H1 (cell line): ENCODE measurements at regions not wholly inside any gene's neighbourhood (a gene's known extent, or its start where the extent isn't known, plus 50 kb on each side); places are given as distances from the start of the nearest gene placed in this dataset.

ENCODE experiments used
- CREB1 ChIP-seq: IDR thresholded peaks from 2 replicates; pipeline ENCODE4 v1.6.1; 2012; ENCODE audit warnings: inconsistent platforms
- EZH2 ChIP-seq: fragments of 200-600 bp; sonication (generic); IDR thresholded peaks from 2 replicates; pipeline ENCODE4 v1.7.1; 2012; ENCODE audit warnings: low read depth, mild to moderate bottlenecking, moderate library complexity, low read length, inconsistent platforms; ENCODE audit not compliant: severe bottlenecking
- SUZ12 ChIP-seq: fragments of 200-600 bp; sonication (generic); IDR thresholded peaks from 2 replicates; pipeline ENCODE4 v1.6.1; 2012; ENCODE audit warnings: mild to moderate bottlenecking, inconsistent platforms, low read length, moderate library complexity, mixed read lengths
- TCF12 ChIP-seq: IDR thresholded peaks from 2 replicates; pipeline ENCODE4 v1.6.1; 2011; ENCODE audit warnings: low read depth, mild to moderate bottlenecking, low read length
- TF ChIP-seq, protein P1 (sequence below), 3 experiments: IDR thresholded peaks; 1 replicate in 2 of 3; 2 replicates in 1 of 3; pipeline versions ENCODE4 v1.5.1 to v1.6.1; 2011; ENCODE audit warnings: low read length in 3 of 3, mild to moderate bottlenecking in 3 of 3, inconsistent platforms in 2 of 3, low read depth in 1 of 3, moderate library complexity in 1 of 3; ENCODE audit not compliant: insufficient read depth in 1 of 3; ENCODE audit errors: control extremely low read depth in 1 of 3
- TF ChIP-seq, protein P2 (sequence below): IDR thresholded peaks from 2 replicates; pipeline ENCODE4 v1.6.1; 2012; ENCODE audit warnings: low read length, inconsistent platforms
- TF ChIP-seq, protein P3 (sequence below): IDR thresholded peaks from 2 replicates; pipeline ENCODE4 v1.6.1; 2011; ENCODE audit warnings: low read depth, mild to moderate bottlenecking, low read length; ENCODE audit not compliant: insufficient read depth

DNA sequence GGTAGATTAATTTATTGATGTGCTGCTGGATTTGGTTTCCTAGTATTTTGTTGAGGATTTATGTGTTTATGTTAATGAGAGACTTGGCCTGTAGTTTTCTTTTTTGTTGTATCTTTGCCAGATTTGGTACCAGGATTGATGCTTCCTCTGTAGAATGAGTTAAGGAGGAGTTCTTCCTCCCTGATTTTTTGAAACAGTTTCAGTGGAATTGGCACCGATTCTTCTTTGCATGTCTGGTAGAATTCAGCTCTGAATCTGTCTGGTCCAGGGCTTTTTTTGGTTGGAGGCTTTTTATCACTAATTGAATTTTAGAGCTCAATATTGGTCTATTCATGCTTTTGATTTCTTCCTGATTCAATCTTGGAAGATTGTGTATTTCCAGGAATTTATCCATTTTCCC lies 174.0 kb upstream of the NDST4 start:
- TF ChIP-seq EZH2 (no peak), TCF12 (no peak), SUZ12 (no peak), CREB1 (no peak)
- TF ChIP-seq, protein P1, sequence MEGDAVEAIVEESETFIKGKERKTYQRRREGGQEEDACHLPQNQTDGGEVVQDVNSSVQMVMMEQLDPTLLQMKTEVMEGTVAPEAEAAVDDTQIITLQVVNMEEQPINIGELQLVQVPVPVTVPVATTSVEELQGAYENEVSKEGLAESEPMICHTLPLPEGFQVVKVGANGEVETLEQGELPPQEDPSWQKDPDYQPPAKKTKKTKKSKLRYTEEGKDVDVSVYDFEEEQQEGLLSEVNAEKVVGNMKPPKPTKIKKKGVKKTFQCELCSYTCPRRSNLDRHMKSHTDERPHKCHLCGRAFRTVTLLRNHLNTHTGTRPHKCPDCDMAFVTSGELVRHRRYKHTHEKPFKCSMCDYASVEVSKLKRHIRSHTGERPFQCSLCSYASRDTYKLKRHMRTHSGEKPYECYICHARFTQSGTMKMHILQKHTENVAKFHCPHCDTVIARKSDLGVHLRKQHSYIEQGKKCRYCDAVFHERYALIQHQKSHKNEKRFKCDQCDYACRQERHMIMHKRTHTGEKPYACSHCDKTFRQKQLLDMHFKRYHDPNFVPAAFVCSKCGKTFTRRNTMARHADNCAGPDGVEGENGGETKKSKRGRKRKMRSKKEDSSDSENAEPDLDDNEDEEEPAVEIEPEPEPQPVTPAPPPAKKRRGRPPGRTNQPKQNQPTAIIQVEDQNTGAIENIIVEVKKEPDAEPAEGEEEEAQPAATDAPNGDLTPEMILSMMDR (IDR thresholded peaks at IDR 0.05; ENCODE audit: control extremely low read depth in 1 of 3, insufficient read depth in 1 of 3, low read depth in 1 of 3, low read length in 3 of 3), result no peak
- TF ChIP-seq, protein P2, sequence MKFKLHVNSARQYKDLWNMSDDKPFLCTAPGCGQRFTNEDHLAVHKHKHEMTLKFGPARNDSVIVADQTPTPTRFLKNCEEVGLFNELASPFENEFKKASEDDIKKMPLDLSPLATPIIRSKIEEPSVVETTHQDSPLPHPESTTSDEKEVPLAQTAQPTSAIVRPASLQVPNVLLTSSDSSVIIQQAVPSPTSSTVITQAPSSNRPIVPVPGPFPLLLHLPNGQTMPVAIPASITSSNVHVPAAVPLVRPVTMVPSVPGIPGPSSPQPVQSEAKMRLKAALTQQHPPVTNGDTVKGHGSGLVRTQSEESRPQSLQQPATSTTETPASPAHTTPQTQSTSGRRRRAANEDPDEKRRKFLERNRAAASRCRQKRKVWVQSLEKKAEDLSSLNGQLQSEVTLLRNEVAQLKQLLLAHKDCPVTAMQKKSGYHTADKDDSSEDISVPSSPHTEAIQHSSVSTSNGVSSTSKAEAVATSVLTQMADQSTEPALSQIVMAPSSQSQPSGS, result no peak
- TF ChIP-seq, protein P3, sequence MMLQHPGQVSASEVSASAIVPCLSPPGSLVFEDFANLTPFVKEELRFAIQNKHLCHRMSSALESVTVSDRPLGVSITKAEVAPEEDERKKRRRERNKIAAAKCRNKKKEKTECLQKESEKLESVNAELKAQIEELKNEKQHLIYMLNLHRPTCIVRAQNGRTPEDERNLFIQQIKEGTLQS, result no peak
